PC-3 (cell line): ENCODE measurements at regions not wholly inside any gene's neighbourhood (a gene's known extent, or its start where the extent isn't known, plus 50 kb on each side); places are given as distances from the start of the nearest gene placed in this dataset.
"Not testable (repeated sequence)": the region's sequence is repeated elsewhere in the genome, so short reads cannot be mapped to it uniquely, and the experiment has no call there.

Experiments used
- ATAC-seq: fragments of 200-7000 bp; cut with Tn5 transposase; 2 replicates; pipeline ENCODE4 v1.9.1; 2020; ENCODE audit warnings: mild to moderate bottlenecking, moderate library complexity
- BruUV-seq: library from RNA; stranded (reverse); fragments of 400-500 nt; replicated peaks from 2 replicates; lab custom pipeline; 2021; lab: Mats Ljungman, UMichigan
- CTCF ChIA-PET: fragments of 300-600 bp; sonication (Branson Sonifier 250); formaldehyde crosslinking; loops from one replicate; lab custom pipeline; 2022; ENCODE audit warnings: antibody characterized with exemption; lab: Charles Lee
- POLR2A ChIA-PET: fragments of 300-600 bp; sonication (Branson Sonifier 250); formaldehyde crosslinking; loops from one replicate; lab custom pipeline; 2022; ENCODE audit warnings: antibody characterized with exemption; ENCODE audit not compliant: unreplicated experiment; lab: Charles Lee
- DNase-seq: peaks from one replicate; pipeline ENCODE4 v3.0.0-alpha.2; 2015
- H2AFZ ChIP-seq: fragments of 300-600 bp; sonication (generic); 2 replicates; pipeline ENCODE4 v1.6.0; 2016; ENCODE audit warnings: antibody characterized with exemption, low read length
- H3F3A ChIP-seq: fragments of 300-600 bp; sonication (generic); one replicate; pipeline ENCODE4 v1.6.0; 2017; ENCODE audit warnings: antibody characterized with exemption, low read length, control low read depth, mild to moderate bottlenecking; ENCODE audit not compliant: unreplicated experiment
- H3K27ac ChIP-seq: fragments of 300-600 bp; sonication (generic); 2 replicates; pipeline ENCODE4 v1.5.1; 2016; ENCODE audit warnings: mild to moderate bottlenecking, low read length
- H3K27me3 ChIP-seq: fragments of 300-600 bp; sonication (generic); 2 replicates; pipeline ENCODE4 v1.6.1; 2016; ENCODE audit warnings: low read length, mixed read lengths
- H3K36me3 ChIP-seq: fragments of 300-600 bp; sonication (generic); 2 replicates; pipeline ENCODE4 v1.6.1; 2016; ENCODE audit warnings: low read depth, mixed run types, low read length, mixed read lengths
- H3K4me1 ChIP-seq: fragments of 300-600 bp; sonication (generic); 2 replicates; pipeline ENCODE4 v1.5.1; 2016; ENCODE audit warnings: low read length; ENCODE audit not compliant: insufficient read depth
- H3K4me2 ChIP-seq: fragments of 300-600 bp; sonication (generic); 2 replicates; pipeline ENCODE4 v1.6.0; 2016; ENCODE audit warnings: low read length
- H3K4me3 ChIP-seq: fragments of 300-600 bp; sonication (generic); 2 replicates; pipeline ENCODE4 v1.5.1; 2016; ENCODE audit warnings: mild to moderate bottlenecking, low read length, mixed read lengths
- H3K79me2 ChIP-seq: fragments of 300-600 bp; sonication (generic); 2 replicates; pipeline ENCODE4 v1.6.1; 2017; ENCODE audit warnings: low read length, mixed read lengths
- H3K9ac ChIP-seq: fragments of 300-600 bp; sonication (generic); 2 replicates; pipeline ENCODE4 v1.6.0; 2016; ENCODE audit warnings: mild to moderate bottlenecking, low read length
- H3K9me2 ChIP-seq: fragments of 300-600 bp; sonication (generic); replicated peaks from 2 replicates; pipeline ENCODE4 v1.6.1; 2016; ENCODE audit warnings: mixed run types, low read length, mixed read lengths
- H3K9me3 ChIP-seq: fragments of 300-600 bp; sonication (generic); 2 replicates; pipeline ENCODE4 v1.6.1; 2016; ENCODE audit warnings: low read length, mixed read lengths
- H4K20me1 ChIP-seq: fragments of 300-600 bp; sonication (generic); 2 replicates; pipeline ENCODE4 v1.6.1; 2016; ENCODE audit warnings: low read length, mixed read lengths
- EZH2 ChIP-seq: fragments of 300-600 bp; sonication (generic); IDR thresholded peaks from one replicate; pipeline ENCODE4 v1.6.1; 2017; ENCODE audit warnings: antibody characterized with exemption, mild to moderate bottlenecking, low read length; ENCODE audit not compliant: unreplicated experiment
- EZH2phosphoT487 ChIP-seq: fragments of 300-600 bp; sonication (generic); IDR thresholded peaks from 2 replicates; pipeline ENCODE4 v1.6.1; 2018; ENCODE audit warnings: mild to moderate bottlenecking, antibody characterized with exemption, low read length, borderline replicate concordance
- intact Hi-C: fragments of 100-400 bp; cut with micrococcal nuclease; formaldehyde crosslinking; loops from 2 replicates; pipeline ENCODE4 v1.9.0; 2023
- TF ChIP-seq, protein P1 (sequence below): fragments of 300-600 bp; sonication (generic); conservative IDR thresholded peaks from 2 replicates; pipeline ENCODE4 v1.5.1; 2017; ENCODE audit warnings: antibody characterized with exemption, low read depth, mild to moderate bottlenecking, low read length

DNA sequence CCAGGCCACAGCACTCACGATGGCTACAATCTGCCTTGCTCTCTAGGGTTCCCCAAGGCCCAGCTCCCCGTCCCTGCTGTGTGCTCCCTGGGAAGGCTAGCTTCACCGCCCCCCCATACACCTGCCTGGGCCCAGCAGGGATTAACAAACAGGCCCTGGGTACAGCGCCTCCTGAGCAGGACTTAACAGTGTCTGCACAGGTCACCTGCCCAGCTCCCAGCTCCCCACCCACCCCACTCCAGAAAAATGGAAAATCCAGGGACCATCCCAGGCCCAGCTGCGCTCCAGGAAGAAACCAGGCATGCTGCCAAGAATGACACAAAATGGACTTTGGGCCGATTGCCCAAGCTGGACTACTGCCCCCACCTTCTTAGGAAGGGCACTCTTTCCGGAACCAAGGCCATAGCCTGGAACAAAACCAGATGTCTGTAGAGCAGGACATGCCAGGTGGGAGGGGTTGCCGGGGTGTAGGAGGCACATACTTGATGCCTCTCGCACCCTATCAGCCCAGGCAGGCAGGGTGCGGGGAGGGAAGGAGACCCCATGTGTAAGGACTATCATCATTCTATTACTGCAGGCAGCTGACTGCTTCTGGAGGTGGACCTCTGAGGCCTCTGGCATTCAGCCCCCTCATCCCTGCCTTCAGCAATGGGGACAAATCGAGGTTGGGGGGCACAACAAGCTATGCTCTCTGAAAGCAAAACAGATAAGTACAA lies 104.9 kb downstream of the SNX5 start:
- Histone ChIP-seq H3K4me3 (no peak overlapping the region), H3K27ac (no peak overlapping the region), H3K79me2 (no peaks in the 10 kb centered on the region), H3K9ac (no peak overlapping the region), H4K20me1 (no peaks in the 10 kb centered on the region), H3K27me3 (0 out of 2 replicates have a peak, but pooled peaks cover 3% of the 10 kb centered on the region), H3K4me2 (no peak overlapping the region), H3K36me3 (no peaks in the 10 kb centered on the region), H3K9me3 (no peaks in the 10 kb centered on the region), H3K4me1 (no peaks in the 10 kb centered on the region; the same call in 1 of the 2 replicates), H3K9me2 (no peaks in the 10 kb centered on the region), H3F3A (no peaks in the 10 kb centered on the region), H2AFZ (no peak overlapping the region)
- DNase-seq (no peak), ATAC-seq (no peak)
- no peak for TF ChIP-seq EZH2phosphoT487
- ChIA-PET POLR2A (no interaction called here), CTCF (no interaction called here)
- BruUV-seq, result no TSS peak
- intact Hi-C loops, result no loop called here

DNA sequence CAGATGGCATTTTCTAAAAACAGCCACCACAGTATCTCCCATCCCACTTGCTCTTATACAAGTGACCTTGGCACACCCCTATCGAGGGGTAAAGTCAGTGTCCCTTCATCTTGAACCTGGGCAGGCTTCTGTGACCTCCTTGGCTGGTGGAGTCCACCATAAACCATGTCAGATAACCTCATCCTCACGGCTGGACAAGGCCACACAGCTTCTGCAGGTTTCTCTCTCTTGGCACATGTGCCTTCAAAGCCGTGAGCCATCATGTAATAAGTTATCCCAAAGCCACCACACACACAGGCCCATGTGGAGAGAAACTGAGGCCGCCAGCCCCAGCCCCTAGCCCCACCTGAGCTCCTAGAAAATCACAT lies 105.4 kb downstream of the SNX5 start:
- H2AFZ ChIP-seq, result no peak overlapping the region
- H3K9me2 ChIP-seq, result no peaks in the 10 kb centered on the region
- DNase-seq (no peak), ATAC-seq (no peak)
- no peak overlapping the region for H3K4me3 ChIP-seq
- H3K4me1 ChIP-seq, result no peaks in the 10 kb centered on the region; the same call in 1 of the 2 replicates
- H4K20me1 ChIP-seq, result no peaks in the 10 kb centered on the region
- no peaks in the 10 kb centered on the region for H3K36me3 ChIP-seq
- no peak overlapping the region for H3K27ac ChIP-seq
- ChIA-PET POLR2A (no interaction called here), CTCF (no interaction called here)
- H3K9me3 ChIP-seq, result no peaks in the 10 kb centered on the region
- H3F3A ChIP-seq, result no peaks in the 10 kb centered on the region
- TF ChIP-seq EZH2, result no peak
- no peak for TF ChIP-seq EZH2phosphoT487
- TF ChIP-seq, protein P1, sequence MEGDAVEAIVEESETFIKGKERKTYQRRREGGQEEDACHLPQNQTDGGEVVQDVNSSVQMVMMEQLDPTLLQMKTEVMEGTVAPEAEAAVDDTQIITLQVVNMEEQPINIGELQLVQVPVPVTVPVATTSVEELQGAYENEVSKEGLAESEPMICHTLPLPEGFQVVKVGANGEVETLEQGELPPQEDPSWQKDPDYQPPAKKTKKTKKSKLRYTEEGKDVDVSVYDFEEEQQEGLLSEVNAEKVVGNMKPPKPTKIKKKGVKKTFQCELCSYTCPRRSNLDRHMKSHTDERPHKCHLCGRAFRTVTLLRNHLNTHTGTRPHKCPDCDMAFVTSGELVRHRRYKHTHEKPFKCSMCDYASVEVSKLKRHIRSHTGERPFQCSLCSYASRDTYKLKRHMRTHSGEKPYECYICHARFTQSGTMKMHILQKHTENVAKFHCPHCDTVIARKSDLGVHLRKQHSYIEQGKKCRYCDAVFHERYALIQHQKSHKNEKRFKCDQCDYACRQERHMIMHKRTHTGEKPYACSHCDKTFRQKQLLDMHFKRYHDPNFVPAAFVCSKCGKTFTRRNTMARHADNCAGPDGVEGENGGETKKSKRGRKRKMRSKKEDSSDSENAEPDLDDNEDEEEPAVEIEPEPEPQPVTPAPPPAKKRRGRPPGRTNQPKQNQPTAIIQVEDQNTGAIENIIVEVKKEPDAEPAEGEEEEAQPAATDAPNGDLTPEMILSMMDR, result no peak
- H3K9ac ChIP-seq, result no peak overlapping the region
- H3K27me3 ChIP-seq, result 0 out of 2 replicates have a peak, but pooled peaks cover 1% of the 10 kb centered on the region
- no peaks in the 10 kb centered on the region for H3K79me2 ChIP-seq
- no TSS peak for BruUV-seq
- intact Hi-C loops, result no loop called here
- no peak overlapping the region for H3K4me2 ChIP-seq

DNA sequence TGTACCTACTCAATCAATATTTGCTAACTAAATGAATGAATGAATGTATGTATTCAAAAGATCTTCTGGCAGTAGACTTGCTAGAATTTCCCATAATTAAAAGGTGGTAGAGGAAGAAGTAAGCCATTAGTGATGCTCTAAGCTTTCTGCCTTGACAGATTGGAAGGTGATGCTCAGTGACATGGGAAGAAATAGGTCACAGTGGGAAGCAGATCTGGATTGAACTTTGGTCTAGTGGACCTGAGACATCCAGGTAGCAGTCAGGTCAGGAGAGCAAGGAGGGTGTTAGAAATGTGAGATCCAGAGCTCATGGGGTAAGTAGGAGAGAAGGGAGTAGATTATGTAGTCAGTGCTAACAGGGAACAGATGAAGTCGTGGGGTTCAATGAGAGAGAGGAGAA lies 106.4 kb downstream of the SNX5 start:
- Histone ChIP-seq H3K36me3 (no peaks in the 10 kb centered on the region), H3K4me2 (no peak overlapping the region), H4K20me1 (no peaks in the 10 kb centered on the region), H3K27me3 (no peaks in the 10 kb centered on the region), H3K9me2 (no peaks in the 10 kb centered on the region), H3K4me1 (no peaks in the 10 kb centered on the region; the same call in 1 of the 2 replicates), H3K9ac (no peak overlapping the region), H3K4me3 (no peak overlapping the region), H2AFZ (no peak overlapping the region), H3F3A (no peaks in the 10 kb centered on the region), H3K27ac (no peak overlapping the region), H3K79me2 (no peaks in the 10 kb centered on the region), H3K9me3 (no peaks in the 10 kb centered on the region)
- ChIA-PET POLR2A (no interaction called here), CTCF (no interaction called here)
- BruUV-seq, result no TSS peak
- DNase-seq, result no peak
- intact Hi-C loops, result no loop called here
- TF ChIP-seq EZH2, result no peak
- TF ChIP-seq, protein P1, result no peak
- no peak for TF ChIP-seq EZH2phosphoT487
- ATAC-seq, result no peak

DNA sequence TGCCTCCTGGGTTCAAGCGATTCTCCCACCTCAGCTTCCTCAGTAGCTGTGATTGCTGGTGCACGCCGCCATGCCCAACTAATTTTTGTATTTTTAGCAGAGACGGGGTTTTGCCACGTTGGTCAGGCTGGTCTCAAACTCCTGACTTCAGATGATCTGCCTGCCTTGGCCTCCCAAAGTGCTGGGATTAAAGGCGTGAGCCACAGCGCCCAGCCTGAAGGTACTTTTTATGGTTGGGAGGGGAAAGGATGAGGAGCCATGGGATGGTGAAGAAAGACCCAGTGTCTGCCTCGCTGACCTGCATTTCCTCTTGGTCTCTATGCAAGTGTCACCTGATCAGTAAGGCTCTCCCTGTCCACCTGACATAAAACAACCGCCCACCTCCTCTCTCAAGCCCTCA lies 107.0 kb downstream of the SNX5 start:
- H3K4me3 ChIP-seq, ATAC-seq, H3K79me2 ChIP-seq, H3F3A ChIP-seq, BruUV-seq, DNase-seq, H3K9ac ChIP-seq, H3K4me1 ChIP-seq, H3K36me3 ChIP-seq, H4K20me1 ChIP-seq, H3K27me3 ChIP-seq, CTCF ChIA-PET, intact Hi-C loops, H3K9me3 ChIP-seq, H3K4me2 ChIP-seq, POLR2A ChIA-PET, H2AFZ ChIP-seq, H3K27ac ChIP-seq, H3K9me2 ChIP-seq: not testable (repeated sequence)
